ENCODE measurements at regions not wholly inside any gene's neighbourhood (a gene's known extent, or its start where the extent isn't known, plus 50 kb on each side); places are given as distances from the start of the nearest gene placed in this dataset.

- no peak for FAIRE-seq
- TF ChIP-seq POLR2AphosphoS5 (IDR thresholded peaks at IDR 0.05; ENCODE audit: low read depth, low read length): no peak
- no peak for DNase-seq (ENCODE audit: insufficient read length, low spot score)
These were observed 1354.4 kb downstream of the TBC1D22A start for GRCh38 chr22:48116871-48117270.

GRCh38 chr22:48112687-48113521 is 1350.5 kb downstream of the TBC1D22A start:
- TF ChIP-seq PAX5 (IDR thresholded peaks at IDR 0.05; ENCODE audit: insufficient read depth, low read length, severe bottlenecking) (no peak), SPI1 (IDR thresholded peaks at IDR 0.05; ENCODE audit: low read depth, low read length) (no peak), TAF1 (IDR thresholded peaks at IDR 0.05; ENCODE audit: low read depth, low read length) (no peak), POLR2A (IDR thresholded peaks at IDR 0.05; ENCODE audit: low read depth, low read length) (no peak), POLR2AphosphoS5 (IDR thresholded peaks at IDR 0.05; ENCODE audit: low read depth, low read length) (no peak), POU2F2 (IDR thresholded peaks at IDR 0.05; ENCODE audit: low read depth, low read length) (no peak)
- DNase-seq (ENCODE audit: insufficient read length, low spot score) (no peak), FAIRE-seq (no peak)

- no peak for FAIRE-seq
- TF ChIP-seq SPI1 (IDR thresholded peaks at IDR 0.05; ENCODE audit: low read depth, low read length) (no peak), PAX5 (IDR thresholded peaks at IDR 0.05; ENCODE audit: insufficient read depth, low read length, severe bottlenecking) (no peak), POLR2A (IDR thresholded peaks at IDR 0.05; ENCODE audit: low read depth, low read length) (no peak), POLR2AphosphoS5 (IDR thresholded peaks at IDR 0.05; ENCODE audit: low read depth, low read length) (no peak)
- DNase-seq (ENCODE audit: insufficient read length, low spot score): no peak
These were observed 1344.3 kb downstream of the TBC1D22A start for GRCh38 chr22:48106715-48107259.

GRCh38 chr22:48106215-48106614 is 1343.8 kb downstream of the TBC1D22A start:
- TF ChIP-seq POU2F2 (IDR thresholded peaks at IDR 0.05; ENCODE audit: low read depth, low read length): no peak
- no peak for TF ChIP-seq TAF1 (IDR thresholded peaks at IDR 0.05; ENCODE audit: low read depth, low read length)
- TF ChIP-seq POLR2AphosphoS5 (IDR thresholded peaks at IDR 0.05; ENCODE audit: low read depth, low read length): no peak
- TF ChIP-seq SPI1 (IDR thresholded peaks at IDR 0.05; ENCODE audit: low read depth, low read length): no peak
- no peak for FAIRE-seq
- DNase-seq (ENCODE audit: insufficient read length, low spot score): no peak

DNA sequence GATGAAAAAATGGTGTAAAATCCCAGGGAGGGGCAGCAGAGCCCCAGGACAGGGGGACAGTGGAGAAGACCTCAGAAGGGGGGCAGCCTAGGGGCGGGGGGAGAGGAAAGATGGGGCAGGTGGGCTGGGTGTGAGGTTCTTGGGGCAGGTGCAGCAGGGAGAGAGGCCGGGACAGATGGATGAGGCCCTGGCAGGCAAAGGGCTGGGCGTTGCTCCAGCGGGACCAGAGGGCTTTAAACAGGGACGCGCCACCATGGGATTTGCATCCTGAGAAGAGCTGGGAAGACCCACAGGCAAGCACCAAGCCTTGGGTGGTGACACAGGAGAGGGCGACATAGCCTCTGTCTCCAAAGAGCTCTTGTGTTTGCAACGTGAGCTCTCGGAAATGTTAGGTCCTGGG is 1342.8 kb downstream of the TBC1D22A start:
- DNase-seq (ENCODE audit: insufficient read length, low spot score) (no peak), FAIRE-seq (no peak)
- no peak for TF ChIP-seq SPI1 (IDR thresholded peaks at IDR 0.05; ENCODE audit: low read depth, low read length)
- TF ChIP-seq POLR2A (IDR thresholded peaks at IDR 0.05; ENCODE audit: low read depth, low read length): no peak
- TF ChIP-seq POU2F2 (IDR thresholded peaks at IDR 0.05; ENCODE audit: low read depth, low read length): no peak
- no peak for TF ChIP-seq POLR2AphosphoS5 (IDR thresholded peaks at IDR 0.05; ENCODE audit: low read depth, low read length)
- no peak for TF ChIP-seq PAX5 (IDR thresholded peaks at IDR 0.05; ENCODE audit: insufficient read depth, low read length, severe bottlenecking)
- no peak for TF ChIP-seq TAF1 (IDR thresholded peaks at IDR 0.05; ENCODE audit: low read depth, low read length)

DNA sequence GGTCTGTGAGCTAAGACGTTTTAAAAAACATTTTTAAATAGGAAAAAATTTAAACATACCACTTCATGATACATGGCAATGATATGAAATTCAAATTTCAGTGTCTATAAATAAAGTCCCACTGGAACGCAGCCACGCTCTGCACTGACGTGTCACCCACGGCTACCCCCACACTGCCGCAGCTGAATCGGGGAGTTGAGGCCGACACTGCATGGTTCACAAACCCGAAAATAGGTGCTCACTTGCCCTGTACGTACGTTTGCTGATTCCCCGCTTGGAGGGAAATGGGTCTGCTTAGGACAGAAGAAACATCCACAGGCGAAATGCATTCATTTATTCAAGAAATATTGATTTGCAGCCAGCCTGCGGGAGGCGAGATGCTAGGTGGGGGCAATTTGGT is 1342.3 kb downstream of the TBC1D22A start:
- FAIRE-seq: no peak
- TF ChIP-seq POU2F2 (IDR thresholded peaks at IDR 0.05; ENCODE audit: low read depth, low read length) (no peak), POLR2A (IDR thresholded peaks at IDR 0.05; ENCODE audit: low read depth, low read length) (no peak), PAX5 (IDR thresholded peaks at IDR 0.05; ENCODE audit: insufficient read depth, low read length, severe bottlenecking) (no peak), POLR2AphosphoS5 (IDR thresholded peaks at IDR 0.05; ENCODE audit: low read depth, low read length) (no peak), SPI1 (IDR thresholded peaks at IDR 0.05; ENCODE audit: low read depth, low read length) (no peak), TAF1 (IDR thresholded peaks at IDR 0.05; ENCODE audit: low read depth, low read length) (no peak)

DNA sequence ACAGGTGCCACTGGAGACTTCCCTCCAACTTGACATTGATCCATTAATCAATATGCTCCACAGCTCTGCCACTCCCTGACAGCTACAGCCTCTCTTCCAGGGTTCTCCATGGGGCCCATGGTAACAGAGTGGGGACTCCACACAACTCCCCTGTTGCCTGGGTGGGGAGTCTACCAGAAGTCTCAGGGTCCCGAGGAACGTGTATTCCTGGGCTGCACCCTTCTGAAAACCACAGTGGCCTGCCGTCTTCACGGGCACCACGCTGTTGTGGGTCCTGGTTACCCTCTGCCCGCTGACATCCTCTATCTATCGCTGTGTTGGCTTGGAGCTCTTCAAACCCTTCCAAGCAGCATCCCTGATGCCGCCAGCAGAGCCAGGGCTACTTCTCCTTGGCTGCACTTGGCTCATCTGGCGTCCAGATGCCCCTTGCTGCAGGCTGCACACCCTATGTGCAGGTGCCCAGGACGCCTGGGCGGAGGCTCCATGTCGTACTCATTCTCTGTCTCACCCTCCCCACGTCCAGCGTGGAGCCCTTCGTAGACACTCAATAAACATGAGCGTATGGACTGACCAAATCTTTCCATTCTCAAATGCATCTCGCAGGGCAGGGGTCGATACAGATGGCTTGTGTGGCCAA is 1341.8 kb downstream of the TBC1D22A start:
- TF ChIP-seq POLR2A (IDR thresholded peaks at IDR 0.05; ENCODE audit: low read depth, low read length): no peak
- TF ChIP-seq TAF1 (IDR thresholded peaks at IDR 0.05; ENCODE audit: low read depth, low read length): no peak
- no peak for TF ChIP-seq POU2F2 (IDR thresholded peaks at IDR 0.05; ENCODE audit: low read depth, low read length)
- TF ChIP-seq POLR2AphosphoS5 (IDR thresholded peaks at IDR 0.05; ENCODE audit: low read depth, low read length): no peak
- TF ChIP-seq PAX5 (IDR thresholded peaks at IDR 0.05; ENCODE audit: insufficient read depth, low read length, severe bottlenecking): no peak
- TF ChIP-seq SPI1 (IDR thresholded peaks at IDR 0.05; ENCODE audit: low read depth, low read length): no peak
- DNase-seq (ENCODE audit: insufficient read length, low spot score) (no peak), FAIRE-seq (no peak)

More for the DNA sequence above, 1342.3 kb downstream of the TBC1D22A start:
- DNase-seq (ENCODE audit: insufficient read length, low spot score): no peak

DNA sequence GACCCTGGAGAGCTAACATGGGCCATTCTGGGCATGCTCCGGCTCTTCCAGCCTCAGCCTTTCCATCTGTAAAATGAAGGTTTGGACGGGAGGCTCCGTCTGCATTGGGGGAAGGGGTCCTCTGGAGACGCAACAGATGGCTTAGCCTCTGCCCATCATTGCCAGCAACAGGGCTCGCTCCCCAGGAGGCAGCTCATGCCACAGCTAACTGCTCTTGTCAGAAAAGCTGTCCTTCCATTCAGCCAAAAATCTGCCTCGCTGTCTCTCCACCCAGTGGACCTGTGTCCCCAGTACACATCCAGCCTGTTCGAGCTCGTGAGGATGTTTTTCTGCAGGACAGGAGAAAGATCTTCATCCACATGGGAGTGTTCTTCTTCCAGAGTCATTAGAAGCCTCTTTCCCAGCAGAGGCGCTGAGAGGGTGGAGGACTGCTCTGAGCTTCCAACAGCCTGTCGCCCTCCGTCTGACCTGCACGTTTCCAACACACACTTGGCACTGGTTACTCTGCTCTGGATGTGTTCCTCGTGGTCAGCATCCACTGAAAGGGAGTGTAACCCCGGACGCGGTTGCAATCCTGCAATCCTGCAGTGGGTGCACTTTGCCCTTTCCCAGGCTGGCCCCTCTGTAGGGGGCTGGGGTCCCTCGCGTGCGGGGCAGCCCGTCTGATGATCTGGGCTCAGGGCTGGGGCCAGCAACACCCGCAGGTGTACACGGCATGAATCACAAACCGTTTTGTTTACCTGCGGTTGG is 1340.9 kb downstream of the TBC1D22A start:
- no peak for TF ChIP-seq POU2F2 (IDR thresholded peaks at IDR 0.05; ENCODE audit: low read depth, low read length)
- no peak for TF ChIP-seq POLR2A (IDR thresholded peaks at IDR 0.05; ENCODE audit: low read depth, low read length)
- no peak for TF ChIP-seq POLR2AphosphoS5 (IDR thresholded peaks at IDR 0.05; ENCODE audit: low read depth, low read length)
- TF ChIP-seq TAF1 (IDR thresholded peaks at IDR 0.05; ENCODE audit: low read depth, low read length): no peak
- TF ChIP-seq SPI1 (IDR thresholded peaks at IDR 0.05; ENCODE audit: low read depth, low read length): no peak
- no peak for FAIRE-seq
- DNase-seq (ENCODE audit: insufficient read length, low spot score): no peak

DNA sequence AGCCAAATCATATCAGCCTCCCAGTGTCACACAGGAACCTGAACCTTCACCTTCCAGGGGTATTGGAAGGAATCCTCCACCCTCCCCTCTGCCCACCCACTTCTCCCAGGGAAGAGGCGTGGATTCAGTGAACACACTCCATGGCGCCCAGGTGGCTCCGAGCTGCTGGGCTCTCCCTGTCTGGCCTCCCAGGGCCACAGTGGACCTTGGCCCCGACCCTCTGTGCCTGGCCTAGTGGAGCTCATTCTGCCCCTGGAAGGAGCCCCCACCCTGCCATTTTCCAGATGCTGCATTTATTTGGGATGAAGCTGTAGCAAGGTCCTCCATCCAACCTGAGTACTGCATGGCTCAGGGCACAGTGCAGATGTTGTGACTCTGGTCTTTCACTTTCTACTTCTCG is 1340.1 kb downstream of the TBC1D22A start:
- DNase-seq (ENCODE audit: insufficient read length, low spot score) (no peak), FAIRE-seq (no peak)
- TF ChIP-seq POLR2AphosphoS5 (IDR thresholded peaks at IDR 0.05; ENCODE audit: low read depth, low read length) (no peak), POLR2A (IDR thresholded peaks at IDR 0.05; ENCODE audit: low read depth, low read length) (no peak), TAF1 (IDR thresholded peaks at IDR 0.05; ENCODE audit: low read depth, low read length) (no peak), POU2F2 (IDR thresholded peaks at IDR 0.05; ENCODE audit: low read depth, low read length) (no peak), SPI1 (IDR thresholded peaks at IDR 0.05; ENCODE audit: low read depth, low read length) (no peak), PAX5 (IDR thresholded peaks at IDR 0.05; ENCODE audit: insufficient read depth, low read length, severe bottlenecking) (no peak)

Data from GM12891 (cell line).